ENCODE measurements at regions not wholly inside any gene's neighbourhood (a gene's known extent, or its start where the extent isn't known, plus 50 kb on each side); places are given as distances from the start of the nearest gene placed in this dataset.

DNA sequence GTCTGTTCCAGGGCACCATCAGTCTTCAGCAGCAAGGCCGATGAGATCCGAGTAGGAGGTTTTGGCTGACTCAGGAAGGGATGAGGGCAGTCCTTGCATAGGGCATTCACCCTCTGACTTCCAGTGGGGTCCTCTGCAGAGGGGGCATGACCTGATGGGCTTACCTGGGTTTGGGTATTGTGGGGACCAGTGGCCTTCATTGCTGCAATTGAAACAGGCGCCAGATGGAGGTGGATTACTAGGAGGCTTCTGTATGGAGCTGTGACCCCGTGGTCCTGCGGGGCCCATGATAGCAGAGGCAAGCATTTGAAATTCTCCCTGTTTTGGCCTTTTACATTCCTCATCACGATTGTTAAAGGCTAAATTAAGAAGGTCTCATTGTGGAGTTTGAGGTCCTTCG, 2448.7 kb downstream of the TP53TG3F start:
- DNase-seq (ENCODE audit: low read depth) = no peak
- TF ChIP-seq, protein P1, sequence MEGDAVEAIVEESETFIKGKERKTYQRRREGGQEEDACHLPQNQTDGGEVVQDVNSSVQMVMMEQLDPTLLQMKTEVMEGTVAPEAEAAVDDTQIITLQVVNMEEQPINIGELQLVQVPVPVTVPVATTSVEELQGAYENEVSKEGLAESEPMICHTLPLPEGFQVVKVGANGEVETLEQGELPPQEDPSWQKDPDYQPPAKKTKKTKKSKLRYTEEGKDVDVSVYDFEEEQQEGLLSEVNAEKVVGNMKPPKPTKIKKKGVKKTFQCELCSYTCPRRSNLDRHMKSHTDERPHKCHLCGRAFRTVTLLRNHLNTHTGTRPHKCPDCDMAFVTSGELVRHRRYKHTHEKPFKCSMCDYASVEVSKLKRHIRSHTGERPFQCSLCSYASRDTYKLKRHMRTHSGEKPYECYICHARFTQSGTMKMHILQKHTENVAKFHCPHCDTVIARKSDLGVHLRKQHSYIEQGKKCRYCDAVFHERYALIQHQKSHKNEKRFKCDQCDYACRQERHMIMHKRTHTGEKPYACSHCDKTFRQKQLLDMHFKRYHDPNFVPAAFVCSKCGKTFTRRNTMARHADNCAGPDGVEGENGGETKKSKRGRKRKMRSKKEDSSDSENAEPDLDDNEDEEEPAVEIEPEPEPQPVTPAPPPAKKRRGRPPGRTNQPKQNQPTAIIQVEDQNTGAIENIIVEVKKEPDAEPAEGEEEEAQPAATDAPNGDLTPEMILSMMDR (IDR thresholded peaks at IDR 0.05; ENCODE audit: insufficient read depth, low read depth, low read length, missing control alignments) = no peak
- H3K4me3 ChIP-seq (ENCODE audit: low read length) = no peak overlapping the region

DNA sequence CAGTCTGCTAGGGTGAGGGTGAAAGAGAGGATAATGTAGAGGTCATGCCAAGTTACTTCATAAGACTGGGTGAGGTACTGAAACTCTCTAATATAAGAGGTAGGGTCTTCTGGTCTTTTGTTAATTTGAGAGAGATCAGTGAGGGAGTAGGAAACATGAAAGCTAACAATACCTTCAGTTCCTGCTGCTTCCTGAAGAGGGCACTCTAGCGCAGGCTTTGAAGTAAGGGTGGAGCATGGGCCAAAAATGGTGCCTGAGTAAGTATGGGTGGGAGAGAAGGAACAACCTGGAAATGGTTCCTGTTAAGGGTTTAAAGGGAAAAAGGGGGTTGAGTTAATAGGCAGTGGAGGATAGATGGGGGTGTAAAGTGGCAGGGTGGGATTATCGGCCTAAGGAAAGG, 2449.5 kb downstream of the TP53TG3F start:
- H3K4me3 ChIP-seq (ENCODE audit: low read length) = no peak overlapping the region
- DNase-seq (ENCODE audit: low read depth) = no peak
- TF ChIP-seq, protein P1 (IDR thresholded peaks at IDR 0.05; ENCODE audit: insufficient read depth, low read depth, low read length, missing control alignments) = no peak

DNA sequence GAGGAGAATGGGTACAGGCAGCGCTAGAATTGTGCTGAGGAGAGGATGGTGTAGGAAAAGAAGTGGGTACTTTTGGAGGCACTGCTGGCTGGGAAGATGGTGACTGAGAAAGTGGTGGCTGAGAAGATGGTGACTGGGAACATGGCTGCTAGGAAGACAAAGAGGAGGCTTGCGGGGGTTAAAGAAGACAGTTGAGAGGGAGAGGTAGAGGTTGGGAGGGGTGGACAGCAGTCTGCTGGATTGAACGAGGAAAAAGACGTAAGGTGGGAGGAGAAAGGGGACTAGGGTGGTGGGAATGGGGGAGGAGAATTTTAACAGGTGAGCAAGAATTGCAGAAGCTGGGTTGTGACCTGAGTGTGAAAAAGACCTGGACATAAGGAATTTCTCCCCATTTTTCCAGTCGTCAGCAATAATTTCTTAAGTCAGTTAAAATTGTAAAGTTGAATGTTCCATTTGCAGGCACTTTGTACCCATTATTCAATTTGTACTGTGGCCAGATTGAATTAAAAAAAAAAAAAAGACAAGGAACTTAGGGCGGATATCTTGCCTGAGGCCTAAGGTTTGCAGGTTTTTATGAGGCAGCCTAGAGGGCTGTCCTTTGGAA, 2450.0 kb downstream of the TP53TG3F start:
- DNase-seq (ENCODE audit: low read depth) = no peak
- TF ChIP-seq, protein P1 (IDR thresholded peaks at IDR 0.05; ENCODE audit: insufficient read depth, low read depth, low read length, missing control alignments) = no peak
- no peak overlapping the region for H3K4me3 ChIP-seq (ENCODE audit: low read length)

DNA sequence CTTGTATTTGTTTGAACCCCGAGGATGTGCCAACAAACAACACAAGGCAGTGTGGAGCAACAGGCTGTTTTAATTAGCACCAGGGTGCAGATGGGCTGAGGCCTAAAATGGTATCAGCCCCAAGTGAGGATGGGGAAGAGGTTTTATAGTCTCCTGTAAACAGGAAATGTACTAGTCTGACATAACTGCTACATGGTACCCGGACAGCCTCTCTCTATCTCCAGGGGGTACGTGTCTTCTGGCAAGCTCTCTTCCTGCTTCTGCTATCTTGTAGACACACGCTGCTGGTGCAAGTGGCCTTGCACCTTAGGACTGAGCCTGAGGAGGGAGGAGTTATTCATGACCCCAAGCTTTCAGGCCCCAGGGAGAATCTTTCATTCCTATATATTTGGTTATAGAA, 2451.0 kb downstream of the TP53TG3F start:
- TF ChIP-seq, protein P1 (IDR thresholded peaks at IDR 0.05; ENCODE audit: insufficient read depth, low read depth, low read length, missing control alignments) = no peak
- DNase-seq (ENCODE audit: low read depth) = no peak
- no peak overlapping the region for H3K4me3 ChIP-seq (ENCODE audit: low read length)

DNA sequence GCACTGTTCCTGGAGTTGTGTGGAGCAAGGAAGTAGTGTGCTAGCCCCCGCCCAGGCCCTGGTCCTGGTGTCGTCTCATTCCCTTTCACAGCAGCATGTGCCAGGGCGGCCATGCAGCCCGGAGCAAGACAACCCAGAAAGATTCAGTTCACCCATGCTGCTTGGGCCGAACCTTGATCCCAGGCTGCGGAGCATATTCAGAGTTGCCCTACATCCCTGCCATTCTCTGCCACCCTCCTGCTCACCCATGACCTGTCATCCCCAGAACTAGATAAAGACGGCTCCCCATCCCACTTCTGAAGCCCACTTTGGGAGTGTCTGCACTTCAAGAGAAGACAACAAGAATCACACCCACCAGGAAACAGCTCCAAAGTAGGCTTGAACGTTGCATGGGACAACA, 2452.5 kb downstream of the TP53TG3F start:
- no peak for DNase-seq (ENCODE audit: low read depth)
- TF ChIP-seq, protein P1 (IDR thresholded peaks at IDR 0.05; ENCODE audit: insufficient read depth, low read depth, low read length, missing control alignments) = no peak
- no peak overlapping the region for H3K4me3 ChIP-seq (ENCODE audit: low read length)

DNA sequence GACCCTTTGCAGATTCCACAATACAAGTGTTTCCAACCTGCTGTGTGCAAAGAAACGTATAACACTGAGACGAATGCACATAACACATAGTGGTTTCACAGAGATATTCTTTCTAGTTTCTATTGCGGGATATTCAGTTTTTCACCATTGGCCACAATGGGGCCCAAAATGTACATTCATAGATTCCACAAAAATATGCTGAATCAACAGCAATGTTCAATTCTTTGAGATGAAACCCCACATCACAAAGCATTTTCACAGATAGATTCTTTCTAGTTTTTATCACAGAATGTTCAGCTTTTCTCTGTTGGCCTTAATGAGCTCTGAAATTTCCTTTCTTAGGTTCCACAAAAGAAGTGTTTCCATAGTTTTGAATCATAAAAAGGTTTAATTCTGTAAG, 2472.3 kb downstream of the TP53TG3F start:
- H3K4me3 ChIP-seq (ENCODE audit: low read length) = no peak overlapping the region
- no peak for DNase-seq (ENCODE audit: low read depth)
- TF ChIP-seq, protein P1 (IDR thresholded peaks at IDR 0.05; ENCODE audit: insufficient read depth, low read depth, low read length, missing control alignments) = no peak
